ENCODE measurements at regions not wholly inside any gene's neighbourhood (a gene's known extent, or its start where the extent isn't known, plus 50 kb on each side); places are given as distances from the start of the nearest gene placed in this dataset.

DNA sequence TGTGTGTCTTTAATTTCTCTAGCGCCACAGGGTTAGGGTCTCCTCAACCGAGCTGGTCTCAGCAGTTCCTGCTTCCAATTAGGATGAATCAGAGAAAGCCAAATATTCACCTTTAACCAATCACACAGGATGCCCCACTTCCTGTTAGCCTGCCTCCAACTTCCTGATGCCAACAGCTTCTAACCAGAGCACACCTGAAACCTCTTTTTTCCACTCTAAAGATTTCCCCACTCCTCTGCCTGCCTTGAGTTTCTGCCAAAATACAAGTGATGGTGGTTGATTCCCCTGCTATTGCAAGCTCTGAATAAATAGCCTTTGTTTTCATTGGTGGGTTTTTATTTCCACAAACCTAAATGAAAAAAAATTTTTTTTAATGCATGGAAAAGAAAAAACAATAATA is 144.7 kb upstream of the UST start:
- Histone ChIP-seq H3K36me3 (ENCODE audit: control insufficient read depth, insufficient read depth, low read length) (no peaks in the 10 kb centered on the region), H3K27me3 (ENCODE audit: control insufficient read depth, insufficient read depth, low read length) (no peaks in the 10 kb centered on the region), H3K4me3 (ENCODE audit: low read depth, low read length) (no peak overlapping the region), H3K27ac (ENCODE audit: low read depth, low read length) (no peak overlapping the region), H3K9me3 (ENCODE audit: control insufficient read depth, insufficient read depth, low read length) (peaks cover 17% of the 10 kb centered on the region), H3K4me1 (ENCODE audit: control insufficient read depth, insufficient read depth, low read length) (peaks cover 24% of the 10 kb centered on the region), H3K9ac (ENCODE audit: low read depth, low read length) (no peak overlapping the region)

DNA sequence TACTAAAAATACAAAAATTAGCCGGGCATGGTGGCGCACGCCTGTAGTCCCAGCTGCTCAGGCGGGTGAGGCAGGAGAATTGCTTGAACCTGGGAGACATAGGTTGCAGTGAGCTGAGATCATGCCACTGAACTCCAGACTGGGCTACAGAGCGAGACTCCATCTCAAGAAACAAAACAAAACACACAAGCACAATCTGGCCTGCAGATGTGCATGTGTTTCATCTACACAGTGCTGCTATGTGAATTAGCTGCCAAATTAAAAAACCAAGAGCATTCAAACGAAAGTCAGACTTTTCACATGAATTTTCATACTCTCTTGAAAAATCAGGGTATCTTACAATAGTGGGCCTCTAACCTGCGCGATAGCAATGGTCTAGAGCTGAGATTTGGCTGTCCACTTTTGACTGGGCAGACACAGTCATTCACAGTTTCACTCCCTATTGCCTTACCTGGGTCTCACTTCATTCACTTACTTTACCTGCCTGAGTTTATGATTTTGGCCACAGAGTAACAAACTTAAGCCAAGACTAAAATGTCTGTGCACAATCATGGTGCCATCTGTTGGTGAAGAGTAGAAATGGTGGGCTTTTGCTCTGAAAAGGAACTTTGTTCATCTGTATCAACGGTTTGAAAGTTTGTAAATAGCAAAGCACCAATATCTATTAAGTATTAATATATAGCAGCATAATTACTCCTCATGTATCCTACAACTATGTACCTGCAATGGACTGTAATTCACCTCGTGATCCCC is 138.5 kb upstream of the UST start:
- no peaks in the 10 kb centered on the region for H3K4me1 ChIP-seq (ENCODE audit: control insufficient read depth, insufficient read depth, low read length)
- H3K9ac ChIP-seq (ENCODE audit: low read depth, low read length) = no peak overlapping the region
- H3K9me3 ChIP-seq (ENCODE audit: control insufficient read depth, insufficient read depth, low read length) = no peaks in the 10 kb centered on the region
- no peaks in the 10 kb centered on the region for H3K36me3 ChIP-seq (ENCODE audit: control insufficient read depth, insufficient read depth, low read length)
- no peak overlapping the region for H3K27ac ChIP-seq (ENCODE audit: low read depth, low read length)
- H3K4me3 ChIP-seq (ENCODE audit: low read depth, low read length) = no peak overlapping the region
- H3K27me3 ChIP-seq (ENCODE audit: control insufficient read depth, insufficient read depth, low read length) = no peaks in the 10 kb centered on the region

DNA sequence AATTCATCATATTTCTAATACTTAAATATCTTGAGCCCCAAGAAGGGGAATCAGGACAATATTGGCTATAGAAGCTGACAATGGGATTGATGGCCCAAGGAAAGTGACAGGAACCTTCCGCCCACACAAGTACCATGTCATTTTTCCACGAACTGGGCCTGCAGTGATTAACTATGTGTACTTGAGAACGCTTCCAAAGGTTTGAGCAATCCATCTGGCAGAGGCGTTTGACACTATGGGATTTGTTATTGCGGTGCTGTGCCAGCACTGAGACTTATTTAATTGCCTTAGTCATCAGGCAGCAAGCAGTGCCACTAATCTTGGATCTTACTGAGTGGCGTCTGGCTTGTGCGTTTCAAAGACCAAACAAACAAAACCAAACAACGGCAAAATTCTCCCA is 135.6 kb upstream of the UST start:
- no peak overlapping the region for H3K27ac ChIP-seq (ENCODE audit: low read depth, low read length)
- H3K4me3 ChIP-seq (ENCODE audit: low read depth, low read length) = no peak overlapping the region
- H3K27me3 ChIP-seq (ENCODE audit: control insufficient read depth, insufficient read depth, low read length) = no peaks in the 10 kb centered on the region
- no peak overlapping the region for H3K9ac ChIP-seq (ENCODE audit: low read depth, low read length)
- no peaks in the 10 kb centered on the region for H3K9me3 ChIP-seq (ENCODE audit: control insufficient read depth, insufficient read depth, low read length)
- H3K36me3 ChIP-seq (ENCODE audit: control insufficient read depth, insufficient read depth, low read length) = no peaks in the 10 kb centered on the region
- H3K4me1 ChIP-seq (ENCODE audit: control insufficient read depth, insufficient read depth, low read length) = no peaks in the 10 kb centered on the region

DNA sequence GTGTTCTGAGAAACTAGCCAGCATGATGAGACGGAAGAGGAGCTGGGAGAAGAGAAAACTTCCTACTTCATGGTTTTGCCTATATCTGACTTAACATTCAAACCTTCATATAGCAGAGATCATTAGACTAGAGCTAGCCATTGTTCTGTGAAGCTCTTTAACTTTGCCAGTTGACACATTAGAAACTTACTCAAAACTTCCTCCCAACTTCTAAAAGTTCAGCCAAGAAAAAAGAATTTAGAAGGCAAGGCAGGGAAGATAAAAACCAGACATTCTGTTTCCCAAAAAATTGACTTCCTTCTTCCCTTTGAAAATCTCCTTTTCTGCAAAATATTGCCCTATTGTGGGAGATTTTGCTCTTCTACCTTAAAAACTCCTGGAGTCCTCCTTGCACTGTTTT is 134.8 kb upstream of the UST start:
- Histone ChIP-seq H3K9ac (ENCODE audit: low read depth, low read length) (no peak overlapping the region), H3K4me3 (ENCODE audit: low read depth, low read length) (no peak overlapping the region), H3K4me1 (ENCODE audit: control insufficient read depth, insufficient read depth, low read length) (no peaks in the 10 kb centered on the region)

DNA sequence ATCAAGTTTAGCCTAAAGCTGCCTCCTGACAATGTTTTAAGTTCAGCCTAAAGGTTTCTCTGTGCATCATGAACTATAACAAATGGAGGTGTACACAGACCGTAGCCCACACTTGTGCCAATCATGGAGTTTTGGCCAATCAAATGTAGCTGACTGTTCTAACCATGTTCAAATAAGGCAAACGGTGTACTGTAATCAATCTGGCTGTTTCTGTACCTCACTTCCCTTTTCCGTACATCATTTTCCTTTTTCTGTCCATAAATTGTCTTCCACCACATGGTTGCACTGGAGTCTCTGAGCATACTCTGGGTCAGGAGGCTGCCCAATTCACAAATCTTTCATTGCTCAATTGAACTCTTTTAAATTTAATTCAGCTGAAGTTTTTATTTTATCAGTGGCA is 132.2 kb upstream of the UST start:
- H3K9me3 ChIP-seq (ENCODE audit: control insufficient read depth, insufficient read depth, low read length) = no peaks in the 10 kb centered on the region
- no peaks in the 10 kb centered on the region for H3K36me3 ChIP-seq (ENCODE audit: control insufficient read depth, insufficient read depth, low read length)
- no peaks in the 10 kb centered on the region for H3K27me3 ChIP-seq (ENCODE audit: control insufficient read depth, insufficient read depth, low read length)
- H3K27ac ChIP-seq (ENCODE audit: low read depth, low read length) = no peak overlapping the region
- no peak overlapping the region for H3K9ac ChIP-seq (ENCODE audit: low read depth, low read length)
- H3K4me1 ChIP-seq (ENCODE audit: control insufficient read depth, insufficient read depth, low read length) = no peaks in the 10 kb centered on the region
- H3K4me3 ChIP-seq (ENCODE audit: low read depth, low read length) = no peak overlapping the region

More for the DNA sequence above, 134.8 kb upstream of the UST start:
- Histone ChIP-seq H3K9me3 (ENCODE audit: control insufficient read depth, insufficient read depth, low read length) (no peaks in the 10 kb centered on the region), H3K27ac (ENCODE audit: low read depth, low read length) (no peak overlapping the region), H3K36me3 (ENCODE audit: control insufficient read depth, insufficient read depth, low read length) (no peaks in the 10 kb centered on the region), H3K27me3 (ENCODE audit: control insufficient read depth, insufficient read depth, low read length) (no peaks in the 10 kb centered on the region)

DNA sequence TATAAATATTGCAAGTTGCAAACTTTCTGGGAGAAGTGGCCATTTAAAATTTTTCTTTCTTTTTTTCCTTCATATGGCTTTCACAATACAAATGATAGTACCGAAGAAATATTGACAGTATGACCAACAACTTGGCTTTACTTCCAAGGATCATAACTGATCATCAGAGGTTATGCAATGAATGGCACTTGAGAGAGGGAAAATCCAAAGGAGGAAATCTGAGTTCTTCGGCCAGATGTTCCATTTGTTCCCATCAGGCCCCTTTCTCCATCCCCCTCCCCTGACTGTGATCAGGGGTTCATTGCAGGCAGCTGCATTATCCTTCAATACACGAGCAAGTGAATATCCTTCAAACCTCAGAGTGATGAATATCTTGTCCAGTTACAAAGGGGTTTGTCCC is 130.0 kb upstream of the UST start:
- Histone ChIP-seq H3K27ac (ENCODE audit: low read depth, low read length) (no peak overlapping the region), H3K4me3 (ENCODE audit: low read depth, low read length) (no peak overlapping the region), H3K9me3 (ENCODE audit: control insufficient read depth, insufficient read depth, low read length) (no peaks in the 10 kb centered on the region), H3K36me3 (ENCODE audit: control insufficient read depth, insufficient read depth, low read length) (no peaks in the 10 kb centered on the region), H3K27me3 (ENCODE audit: control insufficient read depth, insufficient read depth, low read length) (no peaks in the 10 kb centered on the region), H3K4me1 (ENCODE audit: control insufficient read depth, insufficient read depth, low read length) (no peaks in the 10 kb centered on the region), H3K9ac (ENCODE audit: low read depth, low read length) (no peak overlapping the region)

DNA sequence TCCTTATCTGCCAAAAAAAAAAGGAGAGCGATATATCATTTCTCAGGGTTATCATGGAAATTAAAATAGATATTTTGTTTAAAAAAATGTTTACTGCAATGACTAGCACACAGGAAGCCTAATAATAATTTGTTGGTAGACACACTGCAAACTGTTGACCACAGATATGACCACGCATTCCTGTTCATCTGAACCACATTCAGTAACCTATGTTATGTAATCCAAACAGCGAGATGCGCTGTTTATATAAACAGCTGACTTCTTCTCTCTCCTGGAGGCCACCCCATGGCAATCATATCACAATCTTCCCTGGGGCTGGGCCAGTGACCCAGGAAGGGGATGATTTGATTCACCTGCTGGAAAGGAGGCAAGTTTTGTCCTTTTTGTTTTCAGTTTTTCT is 129.3 kb upstream of the UST start:
- Histone ChIP-seq H3K9me3 (ENCODE audit: control insufficient read depth, insufficient read depth, low read length) (no peaks in the 10 kb centered on the region), H3K4me1 (ENCODE audit: control insufficient read depth, insufficient read depth, low read length) (no peaks in the 10 kb centered on the region), H3K4me3 (ENCODE audit: low read depth, low read length) (no peak overlapping the region), H3K27me3 (ENCODE audit: control insufficient read depth, insufficient read depth, low read length) (no peaks in the 10 kb centered on the region), H3K9ac (ENCODE audit: low read depth, low read length) (no peak overlapping the region), H3K36me3 (ENCODE audit: control insufficient read depth, insufficient read depth, low read length) (no peaks in the 10 kb centered on the region), H3K27ac (ENCODE audit: low read depth, low read length) (no peak overlapping the region)

DNA sequence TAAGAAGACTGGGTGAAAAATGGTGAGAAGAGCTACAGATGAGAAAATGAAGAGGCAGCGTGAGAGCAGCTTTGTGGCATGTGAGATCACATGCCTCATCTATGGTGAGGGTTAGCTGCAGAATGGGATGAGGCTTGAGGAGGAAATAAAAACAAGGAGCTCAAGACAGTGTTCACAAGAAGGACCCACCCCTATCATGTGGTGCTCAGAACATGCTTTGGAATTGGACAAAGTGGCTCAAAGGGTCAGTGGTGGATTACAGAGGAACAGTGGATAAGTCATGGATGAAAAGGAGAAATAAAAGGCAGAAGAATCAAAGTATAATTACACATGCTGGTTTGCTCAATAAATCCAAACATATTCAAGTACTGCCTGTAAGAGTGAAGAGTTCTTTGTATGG is 126.9 kb upstream of the UST start:
- Histone ChIP-seq H3K27ac (ENCODE audit: low read depth, low read length) (no peak overlapping the region), H3K27me3 (ENCODE audit: control insufficient read depth, insufficient read depth, low read length) (no peaks in the 10 kb centered on the region), H3K36me3 (ENCODE audit: control insufficient read depth, insufficient read depth, low read length) (no peaks in the 10 kb centered on the region), H3K4me3 (ENCODE audit: low read depth, low read length) (no peak overlapping the region), H3K9ac (ENCODE audit: low read depth, low read length) (no peak overlapping the region), H3K4me1 (ENCODE audit: control insufficient read depth, insufficient read depth, low read length) (no peaks in the 10 kb centered on the region), H3K9me3 (ENCODE audit: control insufficient read depth, insufficient read depth, low read length) (no peaks in the 10 kb centered on the region)

DNA sequence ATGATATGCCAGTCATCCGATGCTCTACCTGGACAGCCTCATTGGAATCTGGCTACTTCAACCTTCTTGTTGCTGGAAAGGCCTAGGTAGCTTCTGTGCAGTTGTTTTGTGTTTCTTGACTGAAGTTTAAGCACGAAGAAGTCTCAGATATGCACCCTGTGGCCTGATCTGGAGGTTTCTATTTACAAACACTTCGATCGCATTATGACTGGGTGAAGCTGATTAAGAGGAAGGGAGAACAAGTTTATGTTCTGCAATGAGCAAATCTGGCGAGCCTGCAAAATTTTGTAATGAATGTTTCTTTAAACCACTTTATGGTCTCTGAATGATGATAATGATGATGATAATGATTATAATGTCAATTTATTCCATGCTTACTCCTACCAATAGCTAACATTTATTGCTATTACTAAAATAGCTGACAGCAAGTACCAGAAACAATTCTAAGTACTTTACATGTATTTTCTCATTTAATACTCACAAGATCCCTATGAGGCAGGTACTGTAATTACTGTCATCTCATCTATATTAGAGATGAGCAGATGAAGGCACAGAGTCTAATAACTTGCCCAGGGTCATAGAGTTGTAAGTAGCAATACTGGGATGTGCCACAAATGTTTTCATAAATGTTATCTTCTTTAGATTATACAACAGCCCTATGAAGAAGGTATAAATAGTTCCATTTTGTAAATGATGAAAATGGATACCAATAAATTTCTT is 126.1 kb upstream of the UST start:
- Histone ChIP-seq H3K36me3 (ENCODE audit: control insufficient read depth, insufficient read depth, low read length) (no peaks in the 10 kb centered on the region), H3K9ac (ENCODE audit: low read depth, low read length) (no peak overlapping the region), H3K9me3 (ENCODE audit: control insufficient read depth, insufficient read depth, low read length) (no peaks in the 10 kb centered on the region), H3K4me3 (ENCODE audit: low read depth, low read length) (no peak overlapping the region), H3K27me3 (ENCODE audit: control insufficient read depth, insufficient read depth, low read length) (no peaks in the 10 kb centered on the region), H3K27ac (ENCODE audit: low read depth, low read length) (no peak overlapping the region), H3K4me1 (ENCODE audit: control insufficient read depth, insufficient read depth, low read length) (no peaks in the 10 kb centered on the region)

DNA sequence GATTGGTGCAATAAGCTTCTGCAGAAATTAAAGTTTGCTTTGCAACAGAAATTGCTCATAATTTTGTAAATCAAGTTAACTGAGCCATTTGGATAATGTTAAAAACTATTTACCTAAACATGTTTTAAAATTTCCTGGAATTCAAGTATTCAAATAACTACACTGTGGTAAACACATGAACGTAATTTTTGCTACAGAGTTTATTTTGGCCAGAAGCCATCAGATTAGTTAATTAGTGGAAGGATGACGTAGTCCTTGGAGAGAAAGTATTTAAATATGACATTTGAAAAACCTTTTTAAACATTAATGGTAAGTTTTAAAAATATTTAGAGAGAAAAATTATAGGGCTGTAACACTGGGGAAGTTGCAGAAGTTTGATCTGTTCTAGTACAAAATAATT is 121.2 kb upstream of the UST start:
- Histone ChIP-seq H3K4me3 (ENCODE audit: low read depth, low read length) (no peak overlapping the region), H3K9me3 (ENCODE audit: control insufficient read depth, insufficient read depth, low read length) (no peaks in the 10 kb centered on the region), H3K9ac (ENCODE audit: low read depth, low read length) (no peak overlapping the region), H3K27ac (ENCODE audit: low read depth, low read length) (no peak overlapping the region), H3K27me3 (ENCODE audit: control insufficient read depth, insufficient read depth, low read length) (no peaks in the 10 kb centered on the region), H3K4me1 (ENCODE audit: control insufficient read depth, insufficient read depth, low read length) (peaks cover 24% of the 10 kb centered on the region), H3K36me3 (ENCODE audit: control insufficient read depth, insufficient read depth, low read length) (no peaks in the 10 kb centered on the region)

DNA sequence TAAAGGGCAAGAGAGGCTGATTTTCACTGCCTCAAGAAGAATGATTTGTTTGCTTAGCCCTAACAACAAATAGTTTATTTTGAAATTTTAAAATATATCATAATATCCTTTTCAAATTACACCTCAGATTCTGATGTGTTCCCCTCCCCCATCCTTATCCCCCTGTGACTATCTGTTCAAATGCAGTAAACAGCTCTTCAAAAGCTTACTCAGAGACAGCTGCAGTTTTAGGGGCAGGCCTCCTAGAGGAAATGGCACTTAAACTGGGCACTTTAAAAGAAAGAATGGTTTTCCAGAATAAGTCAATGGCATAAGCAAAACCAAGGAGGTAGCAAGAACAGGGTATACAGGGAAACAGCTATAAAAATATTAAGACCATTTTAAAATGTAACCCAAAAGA is 118.6 kb upstream of the UST start:
- no peak overlapping the region for H3K27ac ChIP-seq (ENCODE audit: low read depth, low read length)

More for the DNA sequence above, 118.6 kb upstream of the UST start:
- no peak overlapping the region for H3K9ac ChIP-seq (ENCODE audit: low read depth, low read length)
- H3K4me1 ChIP-seq (ENCODE audit: control insufficient read depth, insufficient read depth, low read length) = peaks cover 24% of the 10 kb centered on the region
- no peaks in the 10 kb centered on the region for H3K36me3 ChIP-seq (ENCODE audit: control insufficient read depth, insufficient read depth, low read length)
- no peaks in the 10 kb centered on the region for H3K9me3 ChIP-seq (ENCODE audit: control insufficient read depth, insufficient read depth, low read length)
- no peak overlapping the region for H3K4me3 ChIP-seq (ENCODE audit: low read depth, low read length)
- H3K27me3 ChIP-seq (ENCODE audit: control insufficient read depth, insufficient read depth, low read length) = no peaks in the 10 kb centered on the region

Data from HUES48 (cell line).